Stomach (tissue), 8 donors: ENCODE measurements at regions not wholly inside any gene's neighbourhood (a gene's known extent, or its start where the extent isn't known, plus 50 kb on each side); places are given as distances from the start of the nearest gene placed in this dataset.

Source experiments
- DNase-seq, 2 donors: peaks; one replicate each; pipeline versions ENCODE4 v3.0.0 to v3.0.0-alpha.2; 2013 to 2019
- H3K27ac ChIP-seq, 5 donors: fragments of 200-600 bp in 4 of 5; sonication (generic) in 4 of 5; one replicate each; pipeline ENCODE4 v1.5.1; 2013 to 2019; ENCODE audit warnings: mild to moderate bottlenecking in 1 of 5, moderate library complexity in 1 of 5
- H3K27me3 ChIP-seq, 3 donors: fragments of 200-600 bp; sonication (generic); one replicate each; pipeline ENCODE4 v1.5.1; 2017 to 2019; ENCODE audit warnings: mixed run types in 1 of 3
- H3K36me3 ChIP-seq, 4 donors: fragments of 200-600 bp; sonication (generic); 1 replicate in 3 of 4; 2 replicates in 1 of 4; pipeline ENCODE4 v1.5.1; 2016 to 2019
- H3K4me1 ChIP-seq, 4 donors: fragments of 200-600 bp; sonication (generic); one replicate each; pipeline ENCODE4 v1.5.1; 2016 to 2019
- H3K4me3 ChIP-seq, 4 donors: fragments of 200-600 bp; sonication (generic) in 3 of 4; one replicate each; pipeline ENCODE4 v1.5.1; 2016 to 2019; ENCODE audit warnings: mild to moderate bottlenecking in 1 of 4
- H3K9me3 ChIP-seq, 4 donors: fragments of 200-600 bp; sonication (generic); one replicate each; pipeline ENCODE4 v1.5.1; 2016 to 2019
- EP300 ChIP-seq: sonication (generic); formaldehyde crosslinking; IDR thresholded peaks from one replicate; pipeline ENCODE4 v1.6.1; 2017; ENCODE audit warnings: antibody characterized with exemption
- POLR2A ChIP-seq, 4 donors: fragments of 450-650 bp; IDR thresholded peaks; one replicate each; pipeline ENCODE4 v1.6.1; 2016; ENCODE audit warnings: antibody characterized with exemption in 4 of 4, control low read depth in 2 of 4, mild to moderate bottlenecking in 1 of 4, moderate library complexity in 1 of 4
- POLR2AphosphoS5 ChIP-seq, 3 donors: sonication (generic); formaldehyde crosslinking; IDR thresholded peaks; one replicate each; pipeline ENCODE4 v1.6.1; 2016; ENCODE audit warnings: antibody characterized with exemption in 3 of 3
- WGBS, 5 donors: extraction: QIAGEN DNeasy Blood & Tissue Kit in 3 of 5; methylation state at CpG; one replicate each; pipeline versions ENCODE4 v1.1.5 to v1.1.7; 2013 to 2018; 5-methylcytosine and 5-hydroxymethylcytosine counted together
- intact Hi-C: fragments of 100-400 bp; cut with DNase I; formaldehyde crosslinking; loops from one replicate; pipeline ENCODE4 v1.15.1; 2023; ENCODE audit warnings: low total_unique reads
- TF ChIP-seq, protein P1 (sequence below), 7 experiments: fragments of 450-650 bp in 4 of 7; fragments of 200-600 bp in 3 of 7; sonication (generic) in 3 of 7; IDR thresholded peaks; one replicate each; pipeline ENCODE4 v1.5.1; 2016 to 2019; ENCODE audit warnings: antibody characterized with exemption in 7 of 7, control low read depth in 2 of 7, mild to moderate bottlenecking in 1 of 7
- donor health status: healthy with polysubstance abuse.
- donor health status: Bipolar disorder and iron deficiency.
- donor health status: healthy.

DNA sequence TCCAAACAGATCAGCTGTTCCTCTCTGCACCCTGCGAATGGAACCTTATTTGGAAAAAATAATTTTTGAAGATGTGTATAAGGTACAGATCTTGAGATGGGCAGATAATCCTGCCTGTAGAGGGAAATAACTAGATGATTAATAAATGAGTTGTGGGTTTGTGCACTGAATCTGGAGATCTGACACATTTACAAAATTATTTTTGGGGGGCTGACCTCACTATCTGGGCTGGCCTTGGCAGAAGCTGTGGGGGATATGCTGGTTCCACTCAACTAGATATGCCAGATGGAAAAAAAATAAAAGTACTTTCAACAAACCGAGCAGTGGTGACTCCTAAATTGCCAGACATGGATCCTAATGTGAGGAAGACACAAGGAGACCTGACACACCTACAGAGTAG lies 552.2 kb upstream of the AMELY start:
- Histone ChIP-seq H3K4me3 (no peak overlapping the region), H3K4me1 (no peaks in the 10 kb centered on the region), H3K9me3 (no peaks in the 10 kb centered on the region), H3K36me3 (no peaks in the 10 kb centered on the region), H3K27ac (no peak overlapping the region), H3K27me3 (no peaks in the 10 kb centered on the region)
- DNase-seq = no peak
- no peak for TF ChIP-seq POLR2A (IDR thresholded peaks at IDR 0.05)
- WGBS, 5 donors = 76 to 93% (median 89%) methylated on average over 2 of the region's 2 CpGs; no CpG with 5 or more reads in 2 of the 5 donors
- intact Hi-C loops = no loop called here

DNA sequence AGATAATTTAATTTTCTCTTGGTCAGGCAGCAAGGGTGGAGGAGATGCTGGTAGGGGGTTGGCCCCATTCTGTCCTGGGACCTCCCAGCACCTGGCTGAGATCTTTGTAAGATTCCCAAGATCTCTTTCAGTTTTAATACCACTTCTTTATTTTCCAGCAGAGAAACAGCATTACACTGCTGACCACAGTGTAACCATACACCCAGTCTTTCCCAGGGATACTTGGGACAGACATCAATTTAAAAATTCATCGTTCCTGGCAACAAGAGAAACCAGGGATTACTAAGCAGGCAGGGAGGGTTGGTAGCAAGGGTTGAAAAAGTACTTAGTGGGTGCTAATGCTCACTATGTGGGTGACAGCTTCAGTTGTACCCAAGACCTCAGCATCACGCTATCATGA lies 551.6 kb upstream of the AMELY start:
- intact Hi-C loops = no loop called here
- H3K27me3 ChIP-seq = no peaks in the 10 kb centered on the region
- H3K27ac ChIP-seq = no peak overlapping the region
- no peaks in the 10 kb centered on the region for H3K9me3 ChIP-seq
- no peak for TF ChIP-seq POLR2AphosphoS5 (IDR thresholded peaks at IDR 0.05)
- TF ChIP-seq POLR2A (IDR thresholded peaks at IDR 0.05) = no peak
- TF ChIP-seq, protein P1, sequence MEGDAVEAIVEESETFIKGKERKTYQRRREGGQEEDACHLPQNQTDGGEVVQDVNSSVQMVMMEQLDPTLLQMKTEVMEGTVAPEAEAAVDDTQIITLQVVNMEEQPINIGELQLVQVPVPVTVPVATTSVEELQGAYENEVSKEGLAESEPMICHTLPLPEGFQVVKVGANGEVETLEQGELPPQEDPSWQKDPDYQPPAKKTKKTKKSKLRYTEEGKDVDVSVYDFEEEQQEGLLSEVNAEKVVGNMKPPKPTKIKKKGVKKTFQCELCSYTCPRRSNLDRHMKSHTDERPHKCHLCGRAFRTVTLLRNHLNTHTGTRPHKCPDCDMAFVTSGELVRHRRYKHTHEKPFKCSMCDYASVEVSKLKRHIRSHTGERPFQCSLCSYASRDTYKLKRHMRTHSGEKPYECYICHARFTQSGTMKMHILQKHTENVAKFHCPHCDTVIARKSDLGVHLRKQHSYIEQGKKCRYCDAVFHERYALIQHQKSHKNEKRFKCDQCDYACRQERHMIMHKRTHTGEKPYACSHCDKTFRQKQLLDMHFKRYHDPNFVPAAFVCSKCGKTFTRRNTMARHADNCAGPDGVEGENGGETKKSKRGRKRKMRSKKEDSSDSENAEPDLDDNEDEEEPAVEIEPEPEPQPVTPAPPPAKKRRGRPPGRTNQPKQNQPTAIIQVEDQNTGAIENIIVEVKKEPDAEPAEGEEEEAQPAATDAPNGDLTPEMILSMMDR (IDR thresholded peaks at IDR 0.05) = no peak
- TF ChIP-seq EP300 = no peak
- WGBS, 5 donors = 89 to 94% (median 93%) methylated on average over 2 of the region's 2 CpGs; no CpG with 5 or more reads in 2 of the 5 donors
- H3K4me3 ChIP-seq = no peak overlapping the region
- no peak for DNase-seq
- H3K4me1 ChIP-seq = no peaks in the 10 kb centered on the region
- H3K36me3 ChIP-seq = no peaks in the 10 kb centered on the region

DNA sequence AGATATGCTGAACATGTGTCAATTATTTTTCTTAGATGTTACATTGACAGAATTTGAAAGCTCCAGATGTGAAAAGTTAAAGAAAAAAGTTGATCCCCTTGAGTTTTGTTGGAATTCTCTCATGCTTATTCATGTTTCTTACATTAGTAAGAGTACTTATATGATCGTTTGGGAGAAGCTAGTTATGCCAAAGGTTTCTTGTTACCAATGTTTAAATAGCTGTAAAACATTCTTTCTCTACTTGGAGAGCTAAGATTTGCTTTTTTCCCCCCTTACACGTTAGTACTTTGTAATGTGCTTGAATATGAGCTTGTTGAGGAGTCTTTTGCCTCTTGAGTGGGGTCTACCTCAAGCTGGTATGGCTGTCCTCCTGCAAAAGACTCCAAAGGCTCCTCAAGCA lies 551.1 kb upstream of the AMELY start:
- DNase-seq = no peak
- Histone ChIP-seq H3K27ac (no peak overlapping the region), H3K27me3 (no peaks in the 10 kb centered on the region), H3K36me3 (no peaks in the 10 kb centered on the region), H3K4me3 (no peak overlapping the region), H3K9me3 (no peaks in the 10 kb centered on the region), H3K4me1 (peaks cover 0 to 5% (median 0%) of the 10 kb centered on the region in 4 donors)
- intact Hi-C loops = no loop called here
- 28 to 36% (median 32%) methylated on average over 2 of the region's 2 CpGs; no CpG with 5 or more reads in 2 of the 5 donors for WGBS, 5 donors
- TF ChIP-seq POLR2A (IDR thresholded peaks at IDR 0.05) (no peak), POLR2AphosphoS5 (IDR thresholded peaks at IDR 0.05) (no peak), EP300 (no peak)
- TF ChIP-seq, protein P1 (IDR thresholded peaks at IDR 0.05) = no peak

DNA sequence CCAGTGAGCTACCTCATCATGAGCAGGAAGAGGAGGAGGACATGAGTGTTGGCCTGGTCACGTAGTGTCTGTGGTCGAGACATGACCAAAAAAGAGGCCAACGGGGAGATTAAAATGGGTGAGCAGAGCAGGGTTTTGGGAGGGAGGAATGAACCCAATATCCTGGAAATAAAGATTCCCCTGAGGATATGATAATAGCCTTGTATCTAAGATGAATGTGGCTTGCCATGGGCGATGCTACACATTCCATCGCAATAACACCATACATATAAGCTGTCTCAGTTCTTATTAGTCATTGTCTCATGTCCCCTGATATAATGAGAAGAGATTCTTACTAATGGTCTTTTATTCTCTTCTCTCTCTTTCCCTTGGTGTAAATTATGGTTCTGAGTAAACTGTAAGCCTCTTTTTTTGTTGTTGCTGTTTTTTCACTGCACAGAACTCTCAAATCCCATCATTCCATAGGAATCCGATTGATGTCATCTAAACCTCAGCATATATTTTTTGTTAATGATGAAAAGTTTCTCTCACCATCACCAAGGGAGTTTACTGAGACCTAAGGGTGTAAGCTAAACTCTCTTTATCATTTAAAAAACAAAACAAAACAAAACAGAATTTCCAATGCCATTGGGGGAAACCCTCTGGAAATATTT lies 550.4 kb upstream of the AMELY start:
- DNase-seq = no peak
- Histone ChIP-seq H3K9me3 (no peaks in the 10 kb centered on the region), H3K27ac (no peak overlapping the region), H3K27me3 (no peaks in the 10 kb centered on the region), H3K4me1 (peaks cover 0 to 9% (median 0%) of the 10 kb centered on the region in 4 donors), H3K36me3 (no peaks in the 10 kb centered on the region), H3K4me3 (no peak overlapping the region)
- WGBS, 5 donors = 89 to 94% (median 92%) methylated on average over 5 to 6 of the region's 6 CpGs; no CpG with 5 or more reads in 2 of the 5 donors
- intact Hi-C loops = no loop called here
- no peak for TF ChIP-seq EP300
- no peak for TF ChIP-seq POLR2AphosphoS5 (IDR thresholded peaks at IDR 0.05)
- TF ChIP-seq POLR2A (IDR thresholded peaks at IDR 0.05) = no peak
- TF ChIP-seq, protein P1 (IDR thresholded peaks at IDR 0.05) = no peak

DNA sequence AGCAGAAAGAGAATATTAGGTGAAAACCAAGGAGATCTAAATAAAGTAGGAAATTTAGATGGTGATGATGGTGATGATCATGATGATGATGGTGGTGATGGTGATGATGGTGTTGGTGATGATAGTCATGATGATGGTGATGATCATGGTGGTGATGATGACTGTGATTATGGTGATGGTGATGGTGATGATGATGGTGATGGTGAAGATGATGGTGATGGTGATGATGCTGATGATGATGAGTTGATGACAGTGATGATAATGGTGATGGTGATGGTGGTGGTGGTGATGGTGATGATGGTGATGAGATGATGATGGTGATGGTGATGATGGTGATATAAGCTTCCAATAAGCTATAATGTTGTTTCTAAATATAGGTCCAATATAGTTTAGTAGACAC lies 548.2 kb upstream of the AMELY start:
- intact Hi-C loops = no loop called here
- no peak for DNase-seq
- Histone ChIP-seq H3K27me3 (no peaks in the 10 kb centered on the region), H3K9me3 (no peaks in the 10 kb centered on the region), H3K36me3 (no peaks in the 10 kb centered on the region), H3K4me3 (no peak overlapping the region), H3K27ac (no peak overlapping the region), H3K4me1 (peaks cover 0 to 9% (median 0%) of the 10 kb centered on the region in 4 donors)
- TF ChIP-seq POLR2AphosphoS5 (IDR thresholded peaks at IDR 0.05) (no peak), POLR2A (IDR thresholded peaks at IDR 0.05) (no peak), EP300 (no peak)
- TF ChIP-seq, protein P1 (IDR thresholded peaks at IDR 0.05) = no peak
